HepG2 (cell line): ENCODE measurements at regions not wholly inside any gene's neighbourhood (a gene's known extent, or its start where the extent isn't known, plus 50 kb on each side); places are given as distances from the start of the nearest gene placed in this dataset.
A peak's percentile ranks its signal among the peaks of the same experiment; 100 is the strongest.

Experiments used
- CREBL2 ChIP-seq: sonication (generic); formaldehyde crosslinking; IDR thresholded peaks from 2 replicates; pipeline ENCODE4 v1.8.1; 2023; ENCODE audit warnings: missing genetic modification reagents, mild to moderate bottlenecking, borderline replicate concordance
- DNMT1 ChIP-seq: sonication (generic); formaldehyde crosslinking; IDR thresholded peaks from 2 replicates; pipeline ENCODE4 v1.5.1; 2020; ENCODE audit warnings: mild to moderate bottlenecking, missing genetic modification reagents
- FLYWCH1 ChIP-seq: sonication (generic); formaldehyde crosslinking; IDR thresholded peaks from 2 replicates; pipeline ENCODE4 v1.8.1; 2023; ENCODE audit warnings: mild to moderate bottlenecking, missing genetic modification reagents
- FOXO1 ChIP-seq: sonication (generic); formaldehyde crosslinking; IDR thresholded peaks from 2 replicates; pipeline ENCODE4 v1.4.0; 2020; ENCODE audit warnings: missing genetic modification reagents
- KDM2A ChIP-seq: sonication (generic); formaldehyde crosslinking; IDR thresholded peaks from 2 replicates; pipeline ENCODE4 v1.4.0; 2020; ENCODE audit warnings: low read depth, missing genetic modification reagents, borderline replicate concordance
- LCORL ChIP-seq, 2 experiments: fragments of 450-650 bp in 1 of 2; sonication (generic) in 1 of 2; formaldehyde crosslinking in 1 of 2; IDR thresholded peaks; 2 replicates each; pipeline versions ENCODE4 v1.5.0 to v1.6.1; 2017 to 2020; ENCODE audit warnings: antibody characterized with exemption in 1 of 2, missing genetic modification reagents in 1 of 2
- PPARG ChIP-seq: conservative IDR thresholded peaks from 2 replicates; pipeline ENCODE4 v1.6.1; 2016; ENCODE audit warnings: missing biosample characterization, missing genetic modification reagents
- SP2 ChIP-seq: sonication (generic); formaldehyde crosslinking; IDR thresholded peaks from 2 replicates; pipeline ENCODE4 v1.5.1; 2020; ENCODE audit warnings: mild to moderate bottlenecking, missing genetic modification reagents
- ZBTB44 ChIP-seq: sonication (generic); formaldehyde crosslinking; IDR thresholded peaks from 2 replicates; pipeline ENCODE4 v1.4.0; 2020; ENCODE audit warnings: missing genetic modification reagents
- ZFY ChIP-seq: sonication (generic); formaldehyde crosslinking; IDR thresholded peaks from 2 replicates; pipeline ENCODE4 v1.4.0; 2020; ENCODE audit warnings: missing genetic modification reagents
- TF ChIP-seq, protein P1 (sequence below): sonication (generic); formaldehyde crosslinking; IDR thresholded peaks from 2 replicates; pipeline ENCODE4 v1.9.0; 2021; ENCODE audit warnings: mild to moderate bottlenecking, missing genetic modification reagents
- TF ChIP-seq, protein P2 (sequence below): sonication (generic); formaldehyde crosslinking; IDR thresholded peaks from 2 replicates; pipeline ENCODE4 v1.4.0; 2020; ENCODE audit warnings: missing genetic modification reagents

DNA sequence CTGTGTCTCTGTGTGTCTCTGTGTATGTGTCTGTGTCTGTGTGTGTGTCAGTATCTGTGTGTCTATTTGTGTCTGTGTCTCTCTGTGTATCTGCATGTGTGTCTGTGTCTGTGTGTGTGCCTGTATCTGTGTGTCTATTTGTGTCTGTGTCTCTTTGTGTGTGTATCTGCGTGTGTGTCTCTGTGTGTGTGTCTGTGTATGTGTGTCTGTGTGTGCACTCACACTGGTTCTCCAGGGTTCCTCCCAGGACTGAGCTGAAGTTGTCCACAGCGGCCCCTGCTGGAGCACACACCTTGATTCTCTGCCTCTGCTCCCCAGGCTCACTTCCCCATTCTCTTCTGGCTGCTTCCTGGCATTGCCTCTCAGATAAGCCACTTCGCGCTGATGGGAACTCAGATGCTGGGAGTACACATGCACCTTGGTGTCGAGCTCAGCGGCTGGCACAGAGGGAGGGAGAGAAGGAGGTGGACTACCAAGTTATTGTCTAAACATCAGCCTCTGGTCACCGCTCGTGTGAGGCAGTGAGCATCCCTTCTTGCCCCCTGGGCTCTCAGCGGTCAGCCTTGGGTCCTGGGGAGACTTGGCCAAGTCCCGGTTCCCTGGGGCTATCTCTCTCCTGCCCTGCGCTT, 104.9 kb upstream of the NXT1 start (continued):
- TF ChIP-seq, protein P1, sequence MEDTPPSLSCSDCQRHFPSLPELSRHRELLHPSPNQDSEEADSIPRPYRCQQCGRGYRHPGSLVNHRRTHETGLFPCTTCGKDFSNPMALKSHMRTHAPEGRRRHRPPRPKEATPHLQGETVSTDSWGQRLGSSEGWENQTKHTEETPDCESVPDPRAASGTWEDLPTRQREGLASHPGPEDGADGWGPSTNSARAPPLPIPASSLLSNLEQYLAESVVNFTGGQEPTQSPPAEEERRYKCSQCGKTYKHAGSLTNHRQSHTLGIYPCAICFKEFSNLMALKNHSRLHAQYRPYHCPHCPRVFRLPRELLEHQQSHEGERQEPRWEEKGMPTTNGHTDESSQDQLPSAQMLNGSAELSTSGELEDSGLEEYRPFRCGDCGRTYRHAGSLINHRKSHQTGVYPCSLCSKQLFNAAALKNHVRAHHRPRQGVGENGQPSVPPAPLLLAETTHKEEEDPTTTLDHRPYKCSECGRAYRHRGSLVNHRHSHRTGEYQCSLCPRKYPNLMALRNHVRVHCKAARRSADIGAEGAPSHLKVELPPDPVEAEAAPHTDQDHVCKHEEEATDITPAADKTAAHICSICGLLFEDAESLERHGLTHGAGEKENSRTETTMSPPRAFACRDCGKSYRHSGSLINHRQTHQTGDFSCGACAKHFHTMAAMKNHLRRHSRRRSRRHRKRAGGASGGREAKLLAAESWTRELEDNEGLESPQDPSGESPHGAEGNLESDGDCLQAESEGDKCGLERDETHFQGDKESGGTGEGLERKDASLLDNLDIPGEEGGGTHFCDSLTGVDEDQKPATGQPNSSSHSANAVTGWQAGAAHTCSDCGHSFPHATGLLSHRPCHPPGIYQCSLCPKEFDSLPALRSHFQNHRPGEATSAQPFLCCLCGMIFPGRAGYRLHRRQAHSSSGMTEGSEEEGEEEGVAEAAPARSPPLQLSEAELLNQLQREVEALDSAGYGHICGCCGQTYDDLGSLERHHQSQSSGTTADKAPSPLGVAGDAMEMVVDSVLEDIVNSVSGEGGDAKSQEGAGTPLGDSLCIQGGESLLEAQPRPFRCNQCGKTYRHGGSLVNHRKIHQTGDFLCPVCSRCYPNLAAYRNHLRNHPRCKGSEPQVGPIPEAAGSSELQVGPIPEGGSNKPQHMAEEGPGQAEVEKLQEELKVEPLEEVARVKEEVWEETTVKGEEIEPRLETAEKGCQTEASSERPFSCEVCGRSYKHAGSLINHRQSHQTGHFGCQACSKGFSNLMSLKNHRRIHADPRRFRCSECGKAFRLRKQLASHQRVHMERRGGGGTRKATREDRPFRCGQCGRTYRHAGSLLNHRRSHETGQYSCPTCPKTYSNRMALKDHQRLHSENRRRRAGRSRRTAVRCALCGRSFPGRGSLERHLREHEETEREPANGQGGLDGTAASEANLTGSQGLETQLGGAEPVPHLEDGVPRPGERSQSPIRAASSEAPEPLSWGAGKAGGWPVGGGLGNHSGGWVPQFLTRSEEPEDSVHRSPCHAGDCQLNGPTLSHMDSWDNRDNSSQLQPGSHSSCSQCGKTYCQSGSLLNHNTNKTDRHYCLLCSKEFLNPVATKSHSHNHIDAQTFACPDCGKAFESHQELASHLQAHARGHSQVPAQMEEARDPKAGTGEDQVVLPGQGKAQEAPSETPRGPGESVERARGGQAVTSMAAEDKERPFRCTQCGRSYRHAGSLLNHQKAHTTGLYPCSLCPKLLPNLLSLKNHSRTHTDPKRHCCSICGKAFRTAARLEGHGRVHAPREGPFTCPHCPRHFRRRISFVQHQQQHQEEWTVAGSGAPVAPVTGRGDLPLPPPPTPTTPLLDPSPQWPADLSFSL (CRISPR knock-in tag): peak; percentile 86
- TF ChIP-seq, protein P2, sequence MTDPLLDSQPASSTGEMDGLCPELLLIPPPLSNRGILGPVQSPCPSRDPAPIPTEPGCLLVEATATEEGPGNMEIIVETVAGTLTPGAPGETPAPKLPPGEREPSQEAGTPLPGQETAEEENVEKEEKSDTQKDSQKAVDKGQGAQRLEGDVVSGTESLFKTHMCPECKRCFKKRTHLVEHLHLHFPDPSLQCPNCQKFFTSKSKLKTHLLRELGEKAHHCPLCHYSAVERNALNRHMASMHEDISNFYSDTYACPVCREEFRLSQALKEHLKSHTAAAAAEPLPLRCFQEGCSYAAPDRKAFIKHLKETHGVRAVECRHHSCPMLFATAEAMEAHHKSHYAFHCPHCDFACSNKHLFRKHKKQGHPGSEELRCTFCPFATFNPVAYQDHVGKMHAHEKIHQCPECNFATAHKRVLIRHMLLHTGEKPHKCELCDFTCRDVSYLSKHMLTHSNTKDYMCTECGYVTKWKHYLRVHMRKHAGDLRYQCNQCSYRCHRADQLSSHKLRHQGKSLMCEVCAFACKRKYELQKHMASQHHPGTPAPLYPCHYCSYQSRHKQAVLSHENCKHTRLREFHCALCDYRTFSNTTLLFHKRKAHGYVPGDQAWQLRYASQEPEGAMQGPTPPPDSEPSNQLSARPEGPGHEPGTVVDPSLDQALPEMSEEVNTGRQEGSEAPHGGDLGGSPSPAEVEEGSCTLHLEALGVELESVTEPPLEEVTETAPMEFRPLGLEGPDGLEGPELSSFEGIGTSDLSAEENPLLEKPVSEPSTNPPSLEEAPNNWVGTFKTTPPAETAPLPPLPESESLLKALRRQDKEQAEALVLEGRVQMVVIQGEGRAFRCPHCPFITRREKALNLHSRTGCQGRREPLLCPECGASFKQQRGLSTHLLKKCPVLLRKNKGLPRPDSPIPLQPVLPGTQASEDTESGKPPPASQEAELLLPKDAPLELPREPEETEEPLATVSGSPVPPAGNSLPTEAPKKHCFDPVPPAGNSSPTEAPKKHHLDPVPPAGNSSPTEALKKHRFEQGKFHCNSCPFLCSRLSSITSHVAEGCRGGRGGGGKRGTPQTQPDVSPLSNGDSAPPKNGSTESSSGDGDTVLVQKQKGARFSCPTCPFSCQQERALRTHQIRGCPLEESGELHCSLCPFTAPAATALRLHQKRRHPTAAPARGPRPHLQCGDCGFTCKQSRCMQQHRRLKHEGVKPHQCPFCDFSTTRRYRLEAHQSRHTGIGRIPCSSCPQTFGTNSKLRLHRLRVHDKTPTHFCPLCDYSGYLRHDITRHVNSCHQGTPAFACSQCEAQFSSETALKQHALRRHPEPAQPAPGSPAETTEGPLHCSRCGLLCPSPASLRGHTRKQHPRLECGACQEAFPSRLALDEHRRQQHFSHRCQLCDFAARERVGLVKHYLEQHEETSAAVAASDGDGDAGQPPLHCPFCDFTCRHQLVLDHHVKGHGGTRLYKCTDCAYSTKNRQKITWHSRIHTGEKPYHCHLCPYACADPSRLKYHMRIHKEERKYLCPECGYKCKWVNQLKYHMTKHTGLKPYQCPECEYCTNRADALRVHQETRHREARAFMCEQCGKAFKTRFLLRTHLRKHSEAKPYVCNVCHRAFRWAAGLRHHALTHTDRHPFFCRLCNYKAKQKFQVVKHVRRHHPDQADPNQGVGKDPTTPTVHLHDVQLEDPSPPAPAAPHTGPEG (CRISPR knock-in tag): no peak
- TF ChIP-seq LCORL (IDR thresholded peaks at IDR 0.05) (peak; percentile 29; the same call in 1 of the 2 replicates), LCORL (CRISPR knock-in tag; IDR thresholded peaks at IDR 0.05) (no peak), DNMT1 (CRISPR knock-in tag) (no peak), KDM2A (CRISPR knock-in tag) (peak; percentile 34; the same call in 1 of the 2 replicates), ZFY (CRISPR knock-in tag) (no peak), PPARG (CRISPR knock-in tag) (no peak), FOXO1 (no peak), ZBTB44 (CRISPR knock-in tag) (no peak), FLYWCH1 (CRISPR knock-in tag) (no peak), CREBL2 (CRISPR knock-in tag) (no peak), SP2 (CRISPR knock-in tag) (no peak)
